GM19023 (cell line): ENCODE measurements at regions not wholly inside any gene's neighbourhood (a gene's known extent, or its start where the extent isn't known, plus 50 kb on each side); places are given as distances from the start of the nearest gene placed in this dataset.
A peak's percentile ranks its signal among the peaks of the same experiment; 100 is the strongest.

Experiments
- ATAC-seq: cut with Tn5 transposase; IDR thresholded peaks from one replicate; pipeline ENCODE4 v1.9.1; 2021; ENCODE audit warnings: mild to moderate bottlenecking, moderate library complexity; ENCODE audit not compliant: unreplicated experiment

DNA sequence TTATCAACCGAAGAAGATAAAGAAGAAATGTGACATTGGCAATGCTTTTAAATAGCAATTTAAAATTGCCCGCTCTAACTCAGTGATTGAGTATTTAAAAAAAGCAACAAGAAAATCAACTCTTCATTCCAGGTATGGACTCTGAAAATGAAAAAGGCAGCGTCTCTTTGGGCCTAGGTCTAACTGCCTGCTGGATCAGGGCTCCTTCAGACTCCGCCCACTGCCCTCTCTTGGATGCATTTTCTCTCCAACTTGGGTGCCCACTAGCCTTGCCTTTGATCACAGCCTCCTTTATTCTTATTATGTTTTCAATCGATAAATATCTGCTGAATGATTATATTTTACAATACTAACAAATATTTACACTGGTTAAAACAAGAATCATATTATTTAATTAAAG lies 268.9 kb downstream of the MRPL39 start:
- no peak for ATAC-seq

DNA sequence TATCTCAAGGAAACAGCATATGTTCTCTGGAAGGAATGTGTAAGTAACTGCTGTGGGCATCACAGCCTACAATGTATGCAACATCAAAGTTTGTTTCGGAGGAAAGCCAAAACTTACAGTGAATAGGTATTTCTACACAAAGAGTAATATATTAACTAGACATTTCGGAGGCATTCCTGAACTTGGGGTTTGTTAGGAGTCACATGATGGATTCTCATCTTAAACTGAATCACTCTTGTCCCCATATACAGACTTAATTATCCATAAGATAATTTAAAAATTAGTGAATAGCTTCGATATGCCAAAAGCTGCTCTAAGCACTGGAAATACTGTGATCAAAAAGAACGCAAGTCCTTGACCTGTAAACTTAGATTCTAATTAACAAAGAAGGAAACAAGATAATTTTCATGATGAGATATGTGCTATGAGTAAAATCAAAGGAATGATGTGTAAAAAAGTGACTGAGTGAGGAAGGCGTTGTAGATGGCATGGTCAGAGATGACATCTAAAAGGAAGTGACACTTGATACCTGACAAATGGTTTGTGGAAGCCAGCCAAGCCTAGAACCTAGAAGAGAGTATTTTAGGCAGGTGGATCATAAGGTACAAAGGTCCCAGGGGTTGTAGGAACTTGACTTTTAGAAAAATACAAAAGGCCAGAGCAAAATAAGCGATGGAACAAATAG lies 273.1 kb downstream of the MRPL39 start:
- no peak for ATAC-seq

DNA sequence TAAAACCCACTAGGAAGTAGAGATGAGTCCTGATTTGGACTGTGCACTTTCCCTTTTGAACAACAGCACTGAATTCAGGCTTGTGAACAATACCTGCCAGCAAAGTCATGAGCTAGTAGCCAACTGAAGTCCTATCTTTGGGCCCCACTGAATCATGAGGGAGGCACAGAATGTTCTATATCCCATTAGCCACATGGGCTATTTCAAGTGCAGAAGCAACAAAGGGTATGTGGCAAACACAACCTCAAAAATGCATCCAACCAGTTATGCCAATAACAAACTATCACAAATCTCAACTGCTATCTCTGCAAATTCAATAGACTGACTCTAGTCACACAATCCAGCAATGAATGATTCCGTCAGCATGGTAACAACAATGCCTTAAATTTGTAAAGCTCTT lies 276.0 kb downstream of the MRPL39 start:
- ATAC-seq = no peak

GRCh38 chr21:25330266-25330665 lies 277.0 kb downstream of the MRPL39 start:
- no peak for ATAC-seq

DNA sequence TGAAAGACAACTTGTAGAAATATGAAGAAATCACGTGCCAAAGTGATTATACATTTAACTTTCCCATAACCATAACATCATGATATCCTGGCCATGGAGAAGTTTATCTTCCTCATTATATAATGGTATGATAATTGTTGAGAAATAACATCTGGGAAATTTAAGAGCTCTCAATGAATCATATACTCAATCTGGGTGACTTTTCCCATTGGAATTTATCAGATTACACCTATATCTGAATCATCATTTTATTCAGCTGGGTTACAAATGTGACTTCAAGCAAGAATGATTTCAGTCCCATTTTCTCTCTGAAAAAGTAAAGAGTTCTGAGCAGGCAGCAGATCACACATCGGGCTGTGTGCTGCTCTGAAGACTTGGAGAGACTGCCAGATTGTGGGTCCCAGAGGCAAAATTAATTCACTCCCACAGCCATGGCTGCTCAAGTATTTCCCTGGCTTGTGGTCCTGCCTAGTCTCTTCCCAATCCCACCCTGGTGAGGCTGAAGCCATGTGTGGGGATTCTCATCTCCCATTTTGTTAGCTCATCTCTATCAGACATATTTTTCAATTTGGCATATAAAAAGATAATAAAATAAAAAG lies 278.0 kb downstream of the MRPL39 start:
- ATAC-seq = no peak

GRCh38 chr21:25328736-25329135 lies 278.5 kb downstream of the MRPL39 start:
- ATAC-seq = no peak

DNA sequence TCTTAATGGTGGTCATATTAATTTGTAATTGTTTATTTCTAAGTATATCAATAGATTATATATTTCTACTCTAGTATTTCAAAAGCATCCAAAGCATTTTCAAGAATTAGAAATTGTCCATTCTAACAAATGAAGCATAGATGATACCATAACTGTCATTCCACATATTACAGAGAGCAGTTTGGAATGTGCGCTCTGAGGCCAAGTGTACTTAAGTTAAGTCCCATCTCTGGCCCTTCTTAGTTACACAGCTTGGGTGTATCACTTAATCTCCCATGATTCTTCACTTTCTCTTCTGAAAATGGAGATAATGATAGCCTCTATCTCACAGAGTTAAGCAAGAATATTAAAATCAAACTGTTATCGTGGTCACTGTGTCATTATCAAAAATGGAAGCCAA lies 281.1 kb downstream of the MRPL39 start:
- ATAC-seq = no peak

- ATAC-seq = no peak
Measured at GRCh38 chr21:25324666-25325065, 282.6 kb downstream of the MRPL39 start.

- ATAC-seq = no peak
Measured at GRCh38 chr21:25323356-25323949, 283.8 kb downstream of the MRPL39 start.

- ATAC-seq = no peak
Measured at GRCh38 chr21:25314247-25314646, 293.0 kb downstream of the MRPL39 start.

DNA sequence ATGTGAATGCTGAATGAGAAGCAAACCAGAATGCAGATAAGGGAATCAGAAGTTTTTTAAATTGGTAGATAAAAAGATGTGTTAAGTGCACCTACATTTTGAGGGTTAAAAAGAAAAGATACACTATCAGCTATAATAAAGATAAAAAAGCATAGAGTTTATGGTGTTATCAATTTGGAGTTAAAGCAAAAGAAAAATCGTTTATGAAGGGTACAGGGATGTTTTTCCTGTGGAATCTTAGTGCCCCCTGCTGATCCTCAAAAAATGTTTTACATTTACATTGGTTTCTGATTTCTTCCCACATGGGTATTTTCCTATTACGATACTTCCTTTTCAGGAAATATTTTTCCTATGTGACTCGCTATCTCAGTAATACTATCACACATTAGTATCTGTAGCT lies 293.5 kb downstream of the MRPL39 start:
- no peak for ATAC-seq

DNA sequence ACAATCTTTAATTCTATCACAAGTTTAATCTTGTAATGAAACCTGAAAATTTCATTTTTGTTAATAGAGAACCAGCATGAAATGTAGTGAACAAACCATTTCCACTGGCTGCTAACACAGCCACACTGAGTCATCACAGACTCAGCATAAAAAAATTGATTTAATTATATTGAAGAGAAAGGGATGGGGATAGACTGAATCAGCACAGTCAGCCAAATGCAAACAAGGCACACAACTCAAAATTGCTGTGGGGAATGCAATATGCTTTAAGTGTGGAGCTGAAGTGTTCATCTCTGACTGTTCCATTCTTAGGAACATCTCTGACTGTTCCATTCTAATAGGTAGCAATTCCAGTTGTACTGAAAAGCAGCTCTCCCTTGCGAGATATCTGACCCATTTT lies 299.8 kb downstream of the MRPL39 start:
- no peak for ATAC-seq

DNA sequence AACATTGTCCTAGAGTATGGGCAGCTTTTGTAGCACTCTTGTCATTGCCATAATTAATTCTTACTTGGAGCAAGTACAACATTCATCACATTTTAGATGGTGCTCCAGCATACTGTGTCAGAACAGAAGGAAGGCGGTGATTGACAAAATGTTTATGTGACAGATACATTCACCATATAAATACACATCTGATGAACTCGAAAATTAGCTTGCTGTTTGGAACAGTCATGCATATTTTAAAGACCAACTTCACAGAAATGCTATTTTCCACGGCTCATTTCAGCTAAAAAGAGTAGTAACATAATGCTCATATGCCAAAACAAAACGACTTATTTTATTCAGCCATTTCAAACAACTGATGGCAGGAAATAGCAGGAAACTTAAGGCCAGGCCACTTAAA lies 302.7 kb downstream of the MRPL39 start:
- ATAC-seq = no peak

GRCh38 chr21:25300632-25301031 lies 306.6 kb downstream of the MRPL39 start:
- ATAC-seq = no peak

GRCh38 chr21:25298512-25299491 lies 308.5 kb downstream of the MRPL39 start:
- peak; percentile 88 for ATAC-seq

DNA sequence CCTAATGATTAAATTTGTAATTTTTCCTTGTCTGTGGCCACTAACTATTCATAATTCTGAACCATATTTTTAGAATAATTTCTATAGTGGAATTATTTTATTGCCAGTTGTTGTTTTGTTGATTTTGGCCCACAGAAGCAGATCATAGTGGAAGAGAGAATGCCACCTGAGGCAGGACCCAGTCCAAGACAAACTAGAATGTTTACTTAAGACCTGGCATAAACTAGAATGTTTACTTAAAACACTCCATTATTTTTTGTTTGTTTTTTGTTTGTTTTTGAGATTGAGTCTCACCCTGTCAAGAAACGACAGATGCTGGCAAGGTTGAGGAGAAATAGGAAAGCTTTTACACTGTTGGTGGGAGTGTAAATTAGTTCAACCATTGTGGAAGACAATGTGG lies 310.2 kb downstream of the MRPL39 start:
- ATAC-seq = no peak

DNA sequence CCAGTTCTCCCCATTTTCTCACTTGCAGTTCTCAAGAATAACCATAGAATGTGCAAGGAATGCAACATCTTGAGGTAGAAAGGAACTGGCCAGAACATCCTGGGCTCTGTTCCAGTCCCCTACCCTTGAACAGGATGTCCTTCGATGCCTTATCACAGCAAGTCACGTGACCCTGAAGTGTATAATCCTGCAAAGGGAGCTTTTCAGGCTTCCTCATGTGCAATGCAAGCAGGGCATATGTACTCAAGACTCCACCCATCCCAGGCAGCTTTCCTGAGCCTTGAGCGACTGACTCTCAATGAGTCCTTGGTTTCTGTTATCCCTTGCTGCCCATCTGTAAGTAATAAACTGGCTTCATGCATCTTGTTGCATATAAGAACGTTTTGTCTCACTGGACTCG lies 311.0 kb downstream of the MRPL39 start:
- no peak for ATAC-seq

- no peak for ATAC-seq
Measured at GRCh38 chr21:25292396-25292795, 314.9 kb downstream of the MRPL39 start.

- no peak for ATAC-seq
Measured at GRCh38 chr21:25283720-25284119, 323.6 kb downstream of the MRPL39 start.

- ATAC-seq = no peak
Measured at GRCh38 chr21:25281134-25281533, 326.1 kb downstream of the MRPL39 start.

- no peak for ATAC-seq
Measured at GRCh38 chr21:25280061-25280460, 327.2 kb downstream of the MRPL39 start.
